Gastroesophageal sphincter (tissue), 3 donors: ENCODE measurements at regions not wholly inside any gene's neighbourhood (a gene's known extent, or its start where the extent isn't known, plus 50 kb on each side); places are given as distances from the start of the nearest gene placed in this dataset.

Source experiments
- EP300 ChIP-seq: sonication (generic); formaldehyde crosslinking; IDR thresholded peaks from one replicate; pipeline ENCODE4 v1.6.1; 2017; ENCODE audit warnings: antibody characterized with exemption, mild to moderate bottlenecking
- TF ChIP-seq, protein P1 (sequence below), 4 experiments: fragments of 200-600 bp in 2 of 4; fragments of 450-650 bp in 2 of 4; sonication (generic) in 1 of 4; IDR thresholded peaks; one replicate each; pipeline ENCODE4 v1.5.1; 2017 to 2019; ENCODE audit warnings: antibody characterized with exemption in 4 of 4, mild to moderate bottlenecking in 2 of 4, moderate library complexity in 2 of 4

DNA sequence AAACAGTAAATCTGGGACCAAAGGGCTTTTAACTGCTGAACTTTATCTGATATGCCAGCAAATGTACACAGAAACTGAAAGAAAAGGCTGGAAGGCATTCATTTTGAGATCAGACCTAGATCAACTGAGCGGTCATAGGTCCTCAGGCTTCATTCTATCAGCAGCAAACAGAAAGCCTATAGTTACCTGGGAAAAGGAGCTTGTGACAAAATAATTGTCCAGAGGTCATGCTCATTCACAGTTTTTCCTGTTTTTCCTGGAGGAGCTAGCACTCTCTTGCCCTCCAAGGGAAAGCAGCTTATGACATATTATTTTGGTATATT is 320.2 kb downstream of the AHR start:
- TF ChIP-seq, protein P1, sequence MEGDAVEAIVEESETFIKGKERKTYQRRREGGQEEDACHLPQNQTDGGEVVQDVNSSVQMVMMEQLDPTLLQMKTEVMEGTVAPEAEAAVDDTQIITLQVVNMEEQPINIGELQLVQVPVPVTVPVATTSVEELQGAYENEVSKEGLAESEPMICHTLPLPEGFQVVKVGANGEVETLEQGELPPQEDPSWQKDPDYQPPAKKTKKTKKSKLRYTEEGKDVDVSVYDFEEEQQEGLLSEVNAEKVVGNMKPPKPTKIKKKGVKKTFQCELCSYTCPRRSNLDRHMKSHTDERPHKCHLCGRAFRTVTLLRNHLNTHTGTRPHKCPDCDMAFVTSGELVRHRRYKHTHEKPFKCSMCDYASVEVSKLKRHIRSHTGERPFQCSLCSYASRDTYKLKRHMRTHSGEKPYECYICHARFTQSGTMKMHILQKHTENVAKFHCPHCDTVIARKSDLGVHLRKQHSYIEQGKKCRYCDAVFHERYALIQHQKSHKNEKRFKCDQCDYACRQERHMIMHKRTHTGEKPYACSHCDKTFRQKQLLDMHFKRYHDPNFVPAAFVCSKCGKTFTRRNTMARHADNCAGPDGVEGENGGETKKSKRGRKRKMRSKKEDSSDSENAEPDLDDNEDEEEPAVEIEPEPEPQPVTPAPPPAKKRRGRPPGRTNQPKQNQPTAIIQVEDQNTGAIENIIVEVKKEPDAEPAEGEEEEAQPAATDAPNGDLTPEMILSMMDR (IDR thresholded peaks at IDR 0.05), result no peak
- no peak for TF ChIP-seq EP300
